NB4 (cell line): ENCODE measurements at regions not wholly inside any gene's neighbourhood (a gene's known extent, or its start where the extent isn't known, plus 50 kb on each side); places are given as distances from the start of the nearest gene placed in this dataset.

Source experiments
- CTCF ChIP-seq: IDR thresholded peaks from one replicate; pipeline ENCODE4 v1.5.1; 2012; ENCODE audit warnings: low read depth, low read length
- POLR2A ChIP-seq: IDR thresholded peaks from 2 replicates; pipeline ENCODE4 v1.6.1; 2011; ENCODE audit warnings: mild to moderate bottlenecking; ENCODE audit not compliant: insufficient read length; ENCODE audit errors: extremely low read depth

GRCh38 chr2:180559038-180559437, 421.4 kb upstream of the UBE2E3 start:
- TF ChIP-seq CTCF (no peak), POLR2A (no peak)
